ENCODE measurements at regions not wholly inside any gene's neighbourhood (a gene's known extent, or its start where the extent isn't known, plus 50 kb on each side); places are given as distances from the start of the nearest gene placed in this dataset.

GRCh38 chr7:23887660-23888059, 177.6 kb downstream of the STK31 start:
- no peak for DNase-seq
- Histone ChIP-seq H3K27ac (no peak overlapping the region), H3K4me1 (no peaks in the 10 kb centered on the region), H3K9me3 (no peaks in the 10 kb centered on the region), H3K36me3 (no peaks in the 10 kb centered on the region), H3K4me3 (no peak overlapping the region), H3K27me3 (no peaks in the 10 kb centered on the region)
- TF ChIP-seq CTCF (IDR thresholded peaks at IDR 0.05), result no peak

DNA sequence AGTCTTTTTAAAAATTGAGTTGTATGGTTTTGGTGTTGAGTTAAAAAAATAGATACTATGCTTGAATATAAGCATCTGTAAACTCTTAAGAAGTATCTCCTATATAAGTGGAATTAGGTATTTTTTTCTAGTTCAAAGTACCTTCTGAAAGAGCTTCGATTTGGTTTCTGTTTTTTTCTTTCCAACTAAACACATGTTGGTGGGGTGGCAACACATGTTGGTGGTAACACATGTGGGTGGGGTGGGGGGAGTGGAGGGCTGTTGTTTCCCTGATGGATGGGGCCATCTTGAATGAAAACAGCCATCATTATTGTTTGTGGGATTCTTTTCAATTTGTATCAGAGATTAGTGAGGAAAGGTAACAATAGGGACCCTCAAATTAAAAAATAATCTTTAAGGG, 178.9 kb downstream of the STK31 start:
- Histone ChIP-seq H3K27me3 (no peaks in the 10 kb centered on the region), H3K4me1 (no peaks in the 10 kb centered on the region), H3K36me3 (no peaks in the 10 kb centered on the region), H3K4me3 (no peak overlapping the region), H3K27ac (no peak overlapping the region), H3K9me3 (no peaks in the 10 kb centered on the region)
- DNase-seq, result no peak
- TF ChIP-seq CTCF (IDR thresholded peaks at IDR 0.05) (no peak), POLR2A (IDR thresholded peaks at IDR 0.05) (no peak)

- Histone ChIP-seq H3K27ac (no peak overlapping the region), H3K4me1 (no peaks in the 10 kb centered on the region), H3K27me3 (no peaks in the 10 kb centered on the region), H3K4me3 (no peak overlapping the region), H3K36me3 (no peaks in the 10 kb centered on the region), H3K9me3 (no peaks in the 10 kb centered on the region)
- DNase-seq, result no peak
- no peak for TF ChIP-seq POLR2A (IDR thresholded peaks at IDR 0.05)
- TF ChIP-seq CTCF (IDR thresholded peaks at IDR 0.05), result no peak
These were observed 179.5 kb downstream of the STK31 start for GRCh38 chr7:23889566-23889965.

DNA sequence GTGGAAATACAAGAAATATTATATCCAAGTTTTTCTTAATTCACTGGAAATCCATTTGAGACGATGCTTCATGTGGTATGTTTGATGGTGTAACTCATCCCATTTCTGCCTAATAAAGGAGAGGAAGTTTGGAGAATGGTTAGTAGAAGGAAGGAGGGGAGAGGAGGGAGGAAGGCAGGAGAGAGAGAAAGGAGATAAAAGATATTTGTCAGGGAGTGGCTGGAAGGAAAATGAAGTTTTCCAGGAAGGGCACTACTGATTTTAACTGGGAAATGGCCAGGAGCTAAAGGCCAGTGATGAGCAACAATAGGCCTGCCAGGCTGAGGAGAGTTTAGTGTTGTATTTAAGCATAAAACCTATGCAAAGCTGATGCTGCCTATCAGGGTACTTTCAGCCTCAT, 182.0 kb downstream of the STK31 start:
- TF ChIP-seq CTCF (IDR thresholded peaks at IDR 0.05) (no peak), POLR2A (IDR thresholded peaks at IDR 0.05) (no peak)
- DNase-seq, result no peak
- Histone ChIP-seq H3K9me3 (no peaks in the 10 kb centered on the region), H3K4me3 (no peak overlapping the region), H3K36me3 (no peaks in the 10 kb centered on the region), H3K27me3 (no peaks in the 10 kb centered on the region), H3K27ac (no peak overlapping the region), H3K4me1 (no peaks in the 10 kb centered on the region)

GRCh38 chr7:23893176-23893941, 183.3 kb downstream of the STK31 start:
- no peaks in the 10 kb centered on the region for H3K9me3 ChIP-seq
- no peak overlapping the region for H3K27ac ChIP-seq
- DNase-seq, result no peak
- H3K36me3 ChIP-seq, result no peaks in the 10 kb centered on the region
- H3K4me3 ChIP-seq, result no peak overlapping the region
- H3K4me1 ChIP-seq, result no peaks in the 10 kb centered on the region
- no peak for TF ChIP-seq POLR2A (IDR thresholded peaks at IDR 0.05)
- TF ChIP-seq CTCF (IDR thresholded peaks at IDR 0.05), result no peak
- no peaks in the 10 kb centered on the region for H3K27me3 ChIP-seq
